ENCODE measurements at regions not wholly inside any gene's neighbourhood (a gene's known extent, or its start where the extent isn't known, plus 50 kb on each side); places are given as distances from the start of the nearest gene placed in this dataset.

DNA sequence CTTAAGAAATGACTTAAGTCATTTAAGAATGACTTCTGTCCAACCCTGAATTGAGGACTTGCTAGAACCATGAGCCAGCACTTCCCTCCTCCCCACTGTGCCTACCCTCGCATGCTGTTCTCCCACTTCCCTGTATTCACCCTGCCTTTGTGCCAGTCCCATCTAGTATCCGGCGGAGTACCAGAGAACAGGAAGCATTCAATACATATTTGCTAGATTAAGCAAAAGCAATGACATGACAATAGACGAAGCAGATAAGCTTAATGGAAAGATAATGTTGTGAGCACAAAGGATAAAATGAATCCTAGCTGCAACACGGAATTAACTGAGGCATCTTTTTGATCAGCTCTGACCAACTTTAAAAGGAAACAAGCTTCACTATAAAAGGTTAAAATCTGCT lies 328.5 kb downstream of the TDRD15 start:
- H3K27ac ChIP-seq (ENCODE audit: low read depth, low read length): no peak overlapping the region

GRCh38 chr2:21452678-21453077 lies 328.9 kb downstream of the TDRD15 start:
- Histone ChIP-seq H3K9me3 (ENCODE audit: low read length) (no peaks in the 10 kb centered on the region), H3K27ac (ENCODE audit: low read depth, low read length) (no peak overlapping the region), H3K9ac (ENCODE audit: low read length) (no peak overlapping the region), H3K4me3 (ENCODE audit: low read depth in 1 of 2, low read length in 2 of 2) (no peak overlapping the region), H3K27me3 (ENCODE audit: control insufficient read depth in 1 of 2, insufficient read depth in 2 of 2, low read length in 2 of 2) (no peaks in the 10 kb centered on the region), H3K4me1 (ENCODE audit: insufficient read depth, low read length) (no peaks in the 10 kb centered on the region), H3K36me3 (ENCODE audit: insufficient read depth, low read length) (no peaks in the 10 kb centered on the region)

More for the DNA sequence above, 328.5 kb downstream of the TDRD15 start:
- Histone ChIP-seq H3K9ac (ENCODE audit: low read length) (no peak overlapping the region), H3K27me3 (ENCODE audit: control insufficient read depth in 1 of 2, insufficient read depth in 2 of 2, low read length in 2 of 2) (no peaks in the 10 kb centered on the region), H3K9me3 (ENCODE audit: low read length) (no peaks in the 10 kb centered on the region), H3K4me3 (ENCODE audit: low read depth in 1 of 2, low read length in 2 of 2) (no peak overlapping the region), H3K36me3 (ENCODE audit: insufficient read depth, low read length) (no peaks in the 10 kb centered on the region), H3K4me1 (ENCODE audit: insufficient read depth, low read length) (no peaks in the 10 kb centered on the region)

DNA sequence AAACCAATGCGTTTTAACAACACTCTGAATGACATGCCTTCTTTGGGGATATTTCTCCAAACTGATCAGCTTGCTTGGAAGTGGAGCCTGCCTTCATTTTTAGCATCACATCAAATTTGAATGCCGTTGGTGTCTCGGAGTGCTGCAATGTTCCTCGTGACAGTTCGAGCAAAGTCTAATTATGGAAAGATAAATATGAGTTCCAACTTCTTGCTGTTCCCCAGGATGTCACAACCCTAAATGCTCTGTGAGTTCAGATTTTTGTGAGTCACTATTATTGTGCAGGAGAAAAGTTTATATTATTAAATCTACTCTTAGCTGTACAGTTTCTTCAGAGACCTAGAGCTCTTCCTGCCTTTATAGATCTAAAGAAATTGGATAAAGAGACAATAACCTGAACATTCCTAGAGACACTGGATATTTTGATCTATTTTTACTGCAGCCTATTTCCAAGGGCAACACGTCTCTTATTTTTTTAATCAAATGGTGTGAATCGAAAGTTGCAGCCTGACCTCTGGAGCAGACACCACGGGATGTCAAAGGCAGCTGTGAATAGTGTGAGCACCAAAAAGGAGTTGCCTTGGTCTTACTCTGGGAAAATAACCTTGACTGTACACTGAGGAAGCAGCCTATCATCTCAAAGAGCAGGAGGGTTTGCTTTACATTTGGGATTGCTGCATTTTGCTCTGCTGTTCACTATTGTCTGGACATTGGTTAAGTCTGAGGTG lies 330.1 kb downstream of the TDRD15 start:
- Histone ChIP-seq H3K27ac (ENCODE audit: low read depth, low read length) (no peak overlapping the region), H3K4me3 (ENCODE audit: low read depth in 1 of 2, low read length in 2 of 2) (no peak overlapping the region), H3K36me3 (ENCODE audit: insufficient read depth, low read length) (no peaks in the 10 kb centered on the region), H3K27me3 (ENCODE audit: control insufficient read depth in 1 of 2, insufficient read depth in 2 of 2, low read length in 2 of 2) (no peaks in the 10 kb centered on the region), H3K9me3 (ENCODE audit: low read length) (no peaks in the 10 kb centered on the region), H3K4me1 (ENCODE audit: insufficient read depth, low read length) (no peaks in the 10 kb centered on the region), H3K9ac (ENCODE audit: low read length) (no peak overlapping the region)

- Histone ChIP-seq H3K4me3 (ENCODE audit: low read depth in 1 of 2, low read length in 2 of 2) (no peak overlapping the region), H3K27me3 (ENCODE audit: control insufficient read depth in 1 of 2, insufficient read depth in 2 of 2, low read length in 2 of 2) (no peaks in the 10 kb centered on the region), H3K9ac (ENCODE audit: low read length) (no peak overlapping the region), H3K4me1 (ENCODE audit: insufficient read depth, low read length) (no peaks in the 10 kb centered on the region), H3K9me3 (ENCODE audit: low read length) (no peaks in the 10 kb centered on the region), H3K27ac (ENCODE audit: low read depth, low read length) (no peak overlapping the region), H3K36me3 (ENCODE audit: insufficient read depth, low read length) (no peaks in the 10 kb centered on the region)
Measured at GRCh38 chr2:21454839-21455238, 331.1 kb downstream of the TDRD15 start.

DNA sequence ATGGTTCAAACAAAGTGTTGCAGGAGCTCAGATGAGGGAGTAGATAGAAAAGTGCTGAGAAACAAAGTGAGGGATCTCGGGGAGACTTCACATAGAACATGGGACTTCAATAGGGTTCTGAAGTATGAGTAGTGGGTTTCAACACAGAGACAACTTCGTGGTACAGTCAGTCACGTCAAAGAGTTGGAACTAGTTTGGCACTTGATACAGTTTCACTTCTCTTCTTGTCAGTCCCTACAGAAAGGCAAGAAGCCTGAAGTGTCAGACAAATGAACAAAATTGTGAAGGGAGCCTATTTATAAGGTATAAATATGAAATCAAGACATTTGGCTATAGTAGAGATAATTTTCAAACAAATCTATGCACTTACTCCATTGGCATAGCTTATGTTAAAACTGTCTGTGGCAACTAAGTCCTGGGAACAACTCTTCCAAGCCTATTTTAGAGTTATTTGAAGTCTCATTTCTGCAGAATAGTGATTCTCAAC lies 338.0 kb downstream of the TDRD15 start:
- no peak overlapping the region for H3K9ac ChIP-seq (ENCODE audit: low read length)
- H3K36me3 ChIP-seq (ENCODE audit: insufficient read depth, low read length): no peaks in the 10 kb centered on the region
- no peaks in the 10 kb centered on the region for H3K9me3 ChIP-seq (ENCODE audit: low read length)
- H3K27ac ChIP-seq (ENCODE audit: low read depth, low read length): no peak overlapping the region
- peaks cover 28% of the 10 kb centered on the region for H3K4me1 ChIP-seq (ENCODE audit: insufficient read depth, low read length)
- no peak overlapping the region for H3K4me3 ChIP-seq (ENCODE audit: low read depth in 1 of 2, low read length in 2 of 2)
- no peaks in the 10 kb centered on the region for H3K27me3 ChIP-seq (ENCODE audit: control insufficient read depth in 1 of 2, insufficient read depth in 2 of 2, low read length in 2 of 2)

- Histone ChIP-seq H3K4me1 (ENCODE audit: insufficient read depth, low read length) (peaks cover 25% of the 10 kb centered on the region), H3K27me3 (ENCODE audit: control insufficient read depth in 1 of 2, insufficient read depth in 2 of 2, low read length in 2 of 2) (no peaks in the 10 kb centered on the region), H3K4me3 (ENCODE audit: low read depth in 1 of 2, low read length in 2 of 2) (no peak overlapping the region), H3K27ac (ENCODE audit: low read depth, low read length) (no peak overlapping the region), H3K9me3 (ENCODE audit: low read length) (no peaks in the 10 kb centered on the region), H3K9ac (ENCODE audit: low read length) (no peak overlapping the region), H3K36me3 (ENCODE audit: insufficient read depth, low read length) (no peaks in the 10 kb centered on the region)
Measured at GRCh38 chr2:21466341-21466927, 342.7 kb downstream of the TDRD15 start.

DNA sequence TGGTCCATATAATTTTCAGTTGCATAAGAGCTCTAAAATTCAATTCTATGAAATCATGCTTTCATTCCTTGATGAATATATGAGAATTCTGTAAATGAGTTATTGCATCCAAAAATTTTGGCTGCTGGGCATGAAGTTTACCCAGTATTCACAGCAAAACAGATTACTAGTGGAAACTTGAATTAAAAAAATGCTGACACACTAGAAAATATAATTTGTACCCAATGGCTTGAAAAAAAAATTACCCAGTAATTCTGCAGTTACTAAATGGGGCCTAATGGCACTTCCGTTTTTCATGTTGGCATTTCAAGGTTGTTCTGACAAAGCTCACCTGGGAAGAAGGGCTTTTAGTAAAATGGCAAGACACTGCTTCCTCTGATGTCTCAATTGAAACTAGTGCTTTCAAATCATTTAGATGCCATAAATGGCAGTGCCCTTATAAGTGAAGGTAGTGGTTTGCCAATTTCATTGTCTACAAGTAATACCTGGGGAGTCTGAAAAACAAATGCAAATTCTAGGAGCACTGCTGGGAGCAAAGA lies 343.6 kb downstream of the TDRD15 start:
- Histone ChIP-seq H3K27me3 (ENCODE audit: control insufficient read depth in 1 of 2, insufficient read depth in 2 of 2, low read length in 2 of 2) (no peaks in the 10 kb centered on the region), H3K4me1 (ENCODE audit: insufficient read depth, low read length) (peaks cover 16% of the 10 kb centered on the region), H3K9ac (ENCODE audit: low read length) (no peak overlapping the region), H3K27ac (ENCODE audit: low read depth, low read length) (no peak overlapping the region), H3K9me3 (ENCODE audit: low read length) (no peaks in the 10 kb centered on the region), H3K4me3 (ENCODE audit: low read depth in 1 of 2, low read length in 2 of 2) (no peak overlapping the region), H3K36me3 (ENCODE audit: insufficient read depth, low read length) (no peaks in the 10 kb centered on the region)

GRCh38 chr2:21467910-21468309 lies 344.1 kb downstream of the TDRD15 start:
- Histone ChIP-seq H3K4me3 (ENCODE audit: low read depth in 1 of 2, low read length in 2 of 2) (no peak overlapping the region), H3K4me1 (ENCODE audit: insufficient read depth, low read length) (peaks cover 10% of the 10 kb centered on the region), H3K9ac (ENCODE audit: low read length) (no peak overlapping the region), H3K36me3 (ENCODE audit: insufficient read depth, low read length) (no peaks in the 10 kb centered on the region), H3K27me3 (ENCODE audit: control insufficient read depth in 1 of 2, insufficient read depth in 2 of 2, low read length in 2 of 2) (no peaks in the 10 kb centered on the region), H3K9me3 (ENCODE audit: low read length) (no peaks in the 10 kb centered on the region), H3K27ac (ENCODE audit: low read depth, low read length) (no peak overlapping the region)

DNA sequence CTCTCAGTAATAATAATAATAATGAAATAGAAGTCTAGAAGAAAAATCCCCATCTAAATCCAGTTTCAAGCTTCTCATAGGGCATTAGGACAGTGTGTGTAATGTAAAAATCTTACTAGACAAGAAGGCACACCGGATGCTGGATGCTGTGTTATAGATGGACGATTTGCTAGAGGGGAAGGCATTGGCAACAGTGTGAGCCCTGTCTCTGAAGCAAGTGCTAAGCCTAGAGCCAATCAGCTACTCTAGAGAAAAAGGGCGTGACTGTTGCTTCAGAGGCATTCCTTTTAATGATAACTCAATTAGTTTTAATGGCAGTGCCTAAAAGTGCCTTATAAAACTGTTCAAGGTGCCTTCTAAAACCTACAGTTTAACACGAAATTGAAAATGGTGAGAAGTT lies 344.9 kb downstream of the TDRD15 start:
- no peak overlapping the region for H3K4me3 ChIP-seq (ENCODE audit: low read depth in 1 of 2, low read length in 2 of 2)
- H3K9ac ChIP-seq (ENCODE audit: low read length): no peak overlapping the region
- no peak overlapping the region for H3K27ac ChIP-seq (ENCODE audit: low read depth, low read length)
- H3K4me1 ChIP-seq (ENCODE audit: insufficient read depth, low read length): peaks cover 3% of the 10 kb centered on the region
- H3K9me3 ChIP-seq (ENCODE audit: low read length): no peaks in the 10 kb centered on the region
- no peaks in the 10 kb centered on the region for H3K27me3 ChIP-seq (ENCODE audit: control insufficient read depth in 1 of 2, insufficient read depth in 2 of 2, low read length in 2 of 2)
- no peaks in the 10 kb centered on the region for H3K36me3 ChIP-seq (ENCODE audit: insufficient read depth, low read length)

DNA sequence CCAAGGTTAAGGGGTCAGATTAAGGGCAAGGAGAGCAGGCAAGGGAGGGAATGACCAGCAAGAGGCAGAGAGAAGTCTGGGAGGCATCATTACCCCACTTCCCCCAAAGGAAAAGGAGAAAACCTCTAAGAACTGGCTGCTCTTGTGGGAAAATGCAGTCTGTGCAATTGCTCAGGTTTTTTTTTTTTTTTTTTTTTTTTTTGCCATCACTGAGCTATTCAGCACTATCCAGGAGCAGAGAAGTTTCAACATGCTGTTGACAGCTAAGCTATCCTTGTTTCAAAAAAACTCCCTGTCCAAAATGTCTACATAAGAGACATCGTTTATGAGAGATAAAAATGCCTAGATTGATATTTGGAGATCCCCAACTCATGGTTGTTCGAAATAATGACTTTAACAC lies 345.4 kb downstream of the TDRD15 start:
- H3K4me3 ChIP-seq (ENCODE audit: low read depth in 1 of 2, low read length in 2 of 2): no peak overlapping the region
- H3K27ac ChIP-seq (ENCODE audit: low read depth, low read length): no peak overlapping the region
- no peaks in the 10 kb centered on the region for H3K9me3 ChIP-seq (ENCODE audit: low read length)
- no peaks in the 10 kb centered on the region for H3K27me3 ChIP-seq (ENCODE audit: control insufficient read depth in 1 of 2, insufficient read depth in 2 of 2, low read length in 2 of 2)
- no peaks in the 10 kb centered on the region for H3K36me3 ChIP-seq (ENCODE audit: insufficient read depth, low read length)
- H3K9ac ChIP-seq (ENCODE audit: low read length): no peak overlapping the region
- no peaks in the 10 kb centered on the region for H3K4me1 ChIP-seq (ENCODE audit: insufficient read depth, low read length)

GRCh38 chr2:21469564-21469963 lies 345.8 kb downstream of the TDRD15 start:
- Histone ChIP-seq H3K4me3 (ENCODE audit: low read depth in 1 of 2, low read length in 2 of 2) (no peak overlapping the region), H3K27ac (ENCODE audit: low read depth, low read length) (no peak overlapping the region), H3K9ac (ENCODE audit: low read length) (no peak overlapping the region), H3K4me1 (ENCODE audit: insufficient read depth, low read length) (no peaks in the 10 kb centered on the region), H3K36me3 (ENCODE audit: insufficient read depth, low read length) (no peaks in the 10 kb centered on the region), H3K27me3 (ENCODE audit: control insufficient read depth in 1 of 2, insufficient read depth in 2 of 2, low read length in 2 of 2) (no peaks in the 10 kb centered on the region), H3K9me3 (ENCODE audit: low read length) (no peaks in the 10 kb centered on the region)

DNA sequence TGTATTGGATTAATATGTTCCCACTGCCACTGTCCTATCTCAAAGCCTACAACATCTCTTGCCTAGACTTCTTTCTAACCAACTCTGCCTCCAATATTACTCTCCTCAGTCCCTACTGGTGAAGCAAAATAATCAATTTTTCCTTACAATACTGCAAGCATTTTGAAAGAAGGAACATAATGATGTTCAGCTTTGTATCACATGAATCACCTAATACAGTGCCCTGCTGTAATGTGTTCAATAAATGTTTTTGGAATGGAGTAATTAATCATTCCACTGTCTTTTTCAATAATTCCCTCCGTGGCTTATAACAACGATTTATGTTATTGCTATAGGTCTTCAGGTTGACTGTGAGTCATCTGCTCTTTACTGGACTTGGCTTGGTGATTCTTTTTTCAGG lies 356.4 kb downstream of the TDRD15 start:
- Histone ChIP-seq H3K36me3 (ENCODE audit: insufficient read depth, low read length) (no peaks in the 10 kb centered on the region), H3K27ac (ENCODE audit: low read depth, low read length) (no peak overlapping the region), H3K9ac (ENCODE audit: low read length) (no peak overlapping the region), H3K4me1 (ENCODE audit: insufficient read depth, low read length) (no peaks in the 10 kb centered on the region), H3K9me3 (ENCODE audit: low read length) (no peaks in the 10 kb centered on the region), H3K27me3 (ENCODE audit: control insufficient read depth in 1 of 2, insufficient read depth in 2 of 2, low read length in 2 of 2) (no peaks in the 10 kb centered on the region), H3K4me3 (ENCODE audit: low read depth in 1 of 2, low read length in 2 of 2) (no peak overlapping the region)
